ENCODE measurements at regions not wholly inside any gene's neighbourhood (a gene's known extent, or its start where the extent isn't known, plus 50 kb on each side); places are given as distances from the start of the nearest gene placed in this dataset.
"Not testable (repeated sequence)": the region's sequence is repeated elsewhere in the genome, so short reads cannot be mapped to it uniquely, and the experiment has no call there.

DNA sequence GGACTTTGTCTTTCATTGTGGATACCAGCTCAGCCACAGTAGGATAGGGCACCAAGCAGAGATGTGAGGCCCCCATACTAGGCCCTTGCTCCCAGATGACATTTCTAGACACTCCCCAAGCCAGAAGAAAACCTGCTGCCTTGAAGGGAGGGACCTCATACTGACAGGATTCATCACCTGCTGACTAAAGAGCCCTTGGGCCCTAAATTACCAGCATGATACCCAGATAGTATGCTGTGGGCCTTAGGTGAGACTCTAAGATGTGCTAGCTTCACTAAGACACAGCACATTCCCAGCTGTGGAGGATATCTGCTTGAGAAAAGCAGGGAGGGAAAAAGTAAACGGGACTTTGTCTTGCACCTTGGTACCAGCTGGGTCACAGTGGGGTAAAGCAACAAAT is 324.0 kb downstream of the TBL1XR1 start:
- intact Hi-C loops (cut with micrococcal nuclease) = loop anchor here (2.0 to 10.0 kb wide), 3 partner anchors 182 to 904 kb away; no protein-coding TSS in a partner anchor

DNA sequence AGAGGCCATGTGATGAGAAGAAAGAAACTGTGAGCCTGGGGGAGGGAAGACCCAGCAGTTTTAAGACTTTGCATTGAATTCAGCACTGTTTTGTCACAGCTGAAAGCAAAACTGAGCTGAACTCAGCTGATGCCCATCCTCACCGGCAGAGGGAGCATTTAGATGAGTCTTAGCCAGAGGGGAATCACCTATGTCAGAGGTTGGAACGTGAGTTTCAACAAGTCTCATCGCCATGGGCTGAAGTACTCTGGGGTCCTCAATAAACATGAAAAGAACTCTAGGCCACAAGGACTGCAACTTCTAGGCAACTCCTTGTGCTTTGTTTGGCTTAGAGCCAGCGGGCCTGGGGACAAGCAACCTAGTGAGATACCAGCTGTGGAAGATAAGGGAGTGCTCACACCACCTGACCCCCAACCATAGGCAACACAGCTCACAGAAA is 324.5 kb downstream of the TBL1XR1 start:
- intact Hi-C loops (cut with micrococcal nuclease) = loop anchor here (1.0 to 10.0 kb wide), 6 partner anchors 67 to 1513 kb away; no protein-coding TSS in a partner anchor

- intact Hi-C loops (cut with micrococcal nuclease) = loop anchor here (5.0 to 10.0 kb wide), 2 partner anchors 184 to 907 kb away; no protein-coding TSS in a partner anchor
Observed at GRCh38 chr3:176870451-176870850, 326.8 kb downstream of the TBL1XR1 start.

DNA sequence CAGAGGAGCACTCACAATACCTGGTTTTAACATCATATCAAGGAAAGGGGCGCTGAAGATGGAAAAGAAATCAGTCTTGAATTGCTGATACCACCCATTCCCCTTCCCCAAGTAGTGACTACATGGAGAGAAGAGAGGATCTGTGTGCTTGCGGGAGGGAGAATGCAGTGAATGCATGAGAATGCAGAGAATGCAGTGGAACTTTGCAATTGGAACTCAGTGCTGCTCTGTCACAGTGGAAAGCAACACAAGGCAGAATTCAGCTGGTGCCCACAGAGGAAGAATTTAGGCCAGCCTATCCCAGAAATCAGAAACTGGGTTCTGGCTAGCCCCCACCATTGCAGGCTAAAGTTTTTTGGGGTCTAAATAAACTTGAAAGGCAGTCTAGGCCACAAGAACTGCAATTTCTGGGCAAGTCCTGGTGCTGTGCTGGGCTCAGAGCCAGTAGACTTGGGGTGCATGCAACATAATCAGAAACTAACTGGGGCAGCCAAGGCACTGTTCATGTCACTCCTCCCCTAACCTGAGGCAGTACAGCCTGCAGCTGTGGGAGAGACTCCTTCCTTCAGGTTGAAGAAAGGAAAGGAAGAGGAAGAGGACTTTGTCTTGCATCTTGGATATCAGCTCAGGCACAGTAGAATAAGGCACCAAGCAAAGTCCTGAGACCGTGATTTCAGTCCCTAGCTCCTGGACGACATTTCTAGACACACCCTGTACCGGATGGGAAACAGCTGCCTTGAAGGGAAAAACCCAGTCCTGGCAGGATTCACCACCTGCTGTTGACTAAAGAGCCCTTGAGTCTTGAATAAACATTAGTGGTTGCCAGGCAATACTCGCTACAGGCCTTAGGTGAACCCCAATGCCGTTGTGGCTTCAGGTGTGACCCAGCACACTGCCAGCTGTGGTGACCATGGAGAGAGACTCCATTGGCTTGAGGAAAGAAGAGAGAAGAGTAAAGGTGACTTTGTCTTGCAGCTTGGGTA is 329.3 kb downstream of the TBL1XR1 start:
- intact Hi-C loops (cut with micrococcal nuclease) = no loop called here

GRCh38 chr3:176861137-176861536 is 336.1 kb downstream of the TBL1XR1 start:
- intact Hi-C loops (cut with micrococcal nuclease) = no loop called here

- intact Hi-C loops (cut with micrococcal nuclease) = no loop called here
Observed at GRCh38 chr3:176856721-176857120, 340.6 kb downstream of the TBL1XR1 start.

DNA sequence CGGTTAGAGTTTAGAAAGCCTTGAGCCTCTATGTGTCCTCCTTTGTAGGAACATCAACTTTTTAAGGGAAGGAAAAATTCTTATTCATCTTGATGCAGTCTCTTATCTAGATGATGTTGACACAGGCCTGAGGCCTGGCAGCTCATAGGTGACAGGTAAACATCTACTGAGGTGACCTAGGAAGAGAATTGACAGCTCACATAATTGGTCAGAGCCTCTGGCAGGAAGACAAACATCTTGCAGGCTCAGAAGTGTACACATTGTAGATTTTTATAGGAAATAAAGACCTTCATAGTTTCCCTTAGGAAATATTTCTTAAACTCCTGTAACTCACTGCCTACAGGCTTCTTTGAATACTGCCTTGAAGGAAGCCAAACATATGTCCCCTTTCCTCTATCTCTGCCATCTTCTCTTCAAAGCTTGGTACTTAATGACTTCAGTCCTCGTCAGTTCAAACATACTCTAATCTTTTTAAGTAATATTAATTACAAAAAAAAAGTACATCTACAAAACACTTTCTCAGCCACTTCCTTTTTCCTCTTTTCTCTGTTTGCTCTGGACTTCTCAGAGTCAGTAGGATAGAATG is 341.3 kb downstream of the TBL1XR1 start:
- intact Hi-C loops (cut with micrococcal nuclease) = no loop called here

DNA sequence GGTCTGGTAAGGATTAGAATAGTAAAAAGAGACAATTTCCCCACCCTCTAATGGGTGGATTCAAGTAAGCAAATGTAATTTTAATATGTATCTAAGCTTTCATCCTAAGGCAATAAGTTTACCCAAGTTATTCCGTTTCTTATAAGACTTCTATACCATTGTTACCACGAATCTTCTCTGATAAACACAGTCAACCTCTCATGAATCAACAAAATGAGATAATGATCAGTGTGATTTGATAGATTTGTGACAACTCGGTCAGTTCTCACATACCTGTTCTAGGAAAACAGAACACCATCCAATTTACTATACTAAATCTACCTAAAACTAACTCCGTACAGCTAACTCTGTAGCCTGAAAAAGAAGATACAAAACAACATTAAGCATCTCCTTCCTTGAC is 342.1 kb downstream of the TBL1XR1 start:
- intact Hi-C loops (cut with micrococcal nuclease) = no loop called here

- intact Hi-C loops (cut with micrococcal nuclease) = no loop called here
Observed at GRCh38 chr3:176850498-176850897, 346.8 kb downstream of the TBL1XR1 start.

DNA sequence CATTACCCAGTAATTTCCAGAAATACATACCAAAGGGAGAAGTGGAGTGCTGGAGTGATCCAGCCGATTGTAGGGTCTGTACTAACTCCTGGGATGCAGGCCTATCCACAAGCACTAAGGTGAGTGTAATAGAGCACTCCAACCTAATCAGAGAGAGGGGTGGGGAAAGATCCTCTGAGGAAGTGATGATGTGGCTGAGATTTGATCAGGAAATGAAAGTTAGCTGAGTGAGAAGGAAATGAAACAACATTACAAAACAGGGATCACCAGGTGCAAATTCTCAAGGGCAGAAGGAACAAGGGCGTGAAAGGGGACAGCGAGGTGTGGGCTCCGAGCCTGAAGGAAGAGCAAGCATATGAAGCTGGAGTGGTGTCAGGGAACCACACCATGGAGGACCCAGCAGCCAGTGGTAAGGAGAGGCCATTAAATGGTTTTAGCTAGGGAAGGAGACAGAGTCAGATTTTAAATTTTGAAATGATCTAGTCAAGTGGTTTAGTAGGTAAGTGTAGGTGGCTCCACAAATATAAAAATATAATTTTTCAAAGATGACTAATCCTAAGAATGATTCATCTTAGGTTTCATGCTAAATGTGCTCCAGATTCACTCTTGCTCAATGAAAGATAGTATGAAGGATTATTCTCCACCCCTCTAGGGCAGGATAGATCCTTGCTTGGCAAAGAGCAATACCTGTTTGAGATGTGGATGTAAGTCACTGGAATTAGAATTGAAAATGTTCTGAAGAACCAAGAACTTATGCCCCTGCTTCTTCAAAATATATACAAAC is 348.7 kb downstream of the TBL1XR1 start:
- intact Hi-C loops (cut with micrococcal nuclease) = no loop called here

DNA sequence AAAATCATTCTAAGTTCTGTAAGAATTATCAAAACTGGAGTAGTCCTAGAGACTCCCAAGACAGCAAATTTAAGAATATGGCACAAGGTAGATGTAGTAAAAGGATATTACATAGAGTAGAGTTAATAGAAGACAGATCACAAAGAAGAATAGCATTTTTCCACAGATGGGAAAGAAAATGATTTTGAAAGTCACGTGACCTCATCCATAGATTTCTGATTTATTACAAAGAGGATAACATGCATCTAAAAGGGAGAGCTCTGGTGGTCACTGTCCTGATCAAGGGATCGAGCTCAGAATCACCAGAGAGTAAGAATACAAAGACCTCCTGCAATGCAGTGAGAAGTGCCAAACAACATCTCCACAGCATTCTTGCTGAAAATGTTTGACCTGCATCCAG is 354.4 kb downstream of the TBL1XR1 start:
- intact Hi-C loops (cut with micrococcal nuclease) = no loop called here

DNA sequence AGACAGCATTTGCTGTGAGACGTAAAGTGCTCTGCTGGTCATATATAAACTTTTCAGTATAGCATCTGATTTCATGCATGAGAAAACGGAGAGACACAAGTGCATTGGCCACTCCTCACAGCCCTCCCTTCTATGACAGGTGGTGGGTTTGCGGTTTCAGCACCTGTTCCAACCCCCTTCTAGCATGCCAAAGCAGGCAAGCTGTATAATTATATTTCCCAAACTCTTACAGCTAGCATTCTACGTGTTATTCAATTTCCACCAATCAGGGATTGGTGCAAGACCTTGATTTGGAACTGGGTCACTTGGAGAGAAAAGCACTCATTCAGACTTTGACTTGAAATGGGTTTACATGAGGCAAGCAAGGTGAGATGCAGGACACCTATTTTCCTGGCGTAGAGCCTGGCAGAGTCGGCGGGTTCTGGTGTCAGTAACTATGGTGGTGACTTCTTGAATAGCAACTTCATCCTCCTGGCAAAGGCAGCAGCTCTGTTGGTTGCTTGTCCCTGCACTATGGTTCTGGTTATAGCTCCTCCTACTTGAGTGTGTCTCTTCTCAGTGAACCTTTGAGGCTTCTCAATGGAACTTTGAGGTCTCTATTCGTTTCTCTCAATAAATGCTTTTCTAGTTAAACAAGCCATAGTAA is 356.5 kb downstream of the TBL1XR1 start:
- intact Hi-C loops (cut with micrococcal nuclease) = no loop called here

- intact Hi-C loops (cut with micrococcal nuclease) = no loop called here
Observed at GRCh38 chr3:176839901-176840300, 357.4 kb downstream of the TBL1XR1 start.

DNA sequence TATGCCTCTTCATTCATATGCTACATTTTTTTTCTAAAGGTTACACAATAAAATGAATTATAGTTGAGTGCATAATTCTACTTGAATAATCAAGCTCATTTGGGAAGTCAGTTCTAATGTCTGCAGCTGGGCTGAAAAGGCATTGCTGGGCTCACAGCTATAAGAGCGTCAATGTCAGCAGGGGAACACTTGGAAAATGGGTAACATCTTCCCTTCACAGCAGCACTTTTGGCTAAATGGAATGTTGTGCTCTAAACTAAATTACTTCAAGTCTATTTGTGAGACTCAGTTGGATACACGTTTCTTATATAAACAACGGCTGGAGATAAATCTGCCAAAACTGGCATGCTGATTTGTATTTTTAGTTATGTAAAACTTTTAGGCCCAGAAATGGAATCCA is 357.8 kb downstream of the TBL1XR1 start:
- intact Hi-C loops (cut with micrococcal nuclease) = no loop called here

DNA sequence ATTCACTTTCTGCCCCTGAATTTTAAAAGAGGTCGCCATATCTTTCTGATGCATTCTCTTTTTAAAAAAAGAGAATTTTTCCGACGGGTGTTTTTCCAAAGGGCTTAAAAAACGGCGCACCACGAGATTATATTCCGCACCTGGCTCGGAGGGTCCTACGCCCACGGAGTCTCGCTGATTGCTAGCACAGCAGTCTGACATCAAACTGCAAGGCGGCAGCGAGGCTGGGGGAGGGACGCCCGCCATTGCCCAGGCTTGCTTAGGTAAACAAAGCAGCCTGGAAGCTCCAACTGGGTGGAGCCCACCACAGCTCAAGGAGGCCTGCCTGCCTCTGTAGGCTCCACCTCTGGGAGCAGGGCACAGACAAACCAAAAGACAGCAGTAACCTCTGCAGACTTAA is 370.0 kb downstream of the TBL1XR1 start:
- intact Hi-C loops (cut with micrococcal nuclease) = not testable (repeated sequence)

- intact Hi-C loops (cut with micrococcal nuclease) = no loop called here
Observed at GRCh38 chr3:176824811-176825210, 372.5 kb downstream of the TBL1XR1 start.

GRCh38 chr3:176820764-176821163 is 376.5 kb downstream of the TBL1XR1 start:
- intact Hi-C loops (cut with micrococcal nuclease) = no loop called here

DNA sequence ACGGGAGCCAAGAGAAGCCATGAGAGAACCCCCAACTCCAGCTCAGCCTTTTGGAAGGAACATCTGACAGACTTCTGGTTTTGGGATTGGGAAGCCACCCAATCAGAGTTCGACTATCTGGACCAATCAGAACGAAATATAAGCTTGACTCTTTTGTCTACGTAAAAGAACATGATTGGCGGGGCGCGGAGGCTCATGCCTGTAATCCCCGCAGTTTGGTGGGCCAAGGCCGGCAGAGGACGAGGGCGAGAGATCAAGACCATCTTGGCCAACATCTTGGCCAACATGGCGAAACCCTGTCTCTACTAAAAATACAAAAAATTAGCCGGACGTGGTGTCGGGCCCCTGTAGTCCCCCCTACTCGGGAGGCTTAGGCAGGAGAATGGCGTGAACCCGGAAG is 380.3 kb downstream of the TBL1XR1 start:
- intact Hi-C loops (cut with micrococcal nuclease) = no loop called here

- intact Hi-C loops (cut with micrococcal nuclease) = no loop called here
Observed at GRCh38 chr3:176814285-176814684, 383.0 kb downstream of the TBL1XR1 start.

GRCh38 chr3:176807938-176808337 is 389.3 kb downstream of the TBL1XR1 start:
- intact Hi-C loops (cut with micrococcal nuclease) = no loop called here

DNA sequence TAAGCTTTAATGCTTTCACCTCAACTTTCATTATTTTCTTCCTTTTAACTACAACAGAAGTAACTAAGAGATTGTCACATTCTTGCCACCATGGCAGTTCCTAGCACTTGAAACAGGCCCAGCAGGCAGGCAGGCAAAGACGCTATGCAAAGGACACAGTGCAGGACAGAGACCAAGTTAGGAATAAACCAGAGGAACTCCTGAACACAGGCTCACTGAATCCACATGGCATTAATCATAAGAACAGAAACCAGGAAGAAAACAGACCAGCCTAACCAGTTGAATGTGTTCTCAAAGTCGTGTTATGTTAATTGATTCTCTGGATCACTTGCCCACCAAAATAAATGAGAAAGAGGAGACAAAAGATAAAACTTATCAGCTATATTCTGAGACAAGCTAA is 397.6 kb downstream of the TBL1XR1 start:
- intact Hi-C loops (cut with micrococcal nuclease) = no loop called here

All from T-helper 1 cell treated with Interleukin-12 subunit alpha and Interleukin-12 subunit beta and Interleukin-4 antibody, amounts not matched to agents 30 ng/mL and 1 ng/mL, for 36 hours (primary cell).